ENCODE measurements at regions not wholly inside any gene's neighbourhood (a gene's known extent, or its start where the extent isn't known, plus 50 kb on each side); places are given as distances from the start of the nearest gene placed in this dataset.

DNA sequence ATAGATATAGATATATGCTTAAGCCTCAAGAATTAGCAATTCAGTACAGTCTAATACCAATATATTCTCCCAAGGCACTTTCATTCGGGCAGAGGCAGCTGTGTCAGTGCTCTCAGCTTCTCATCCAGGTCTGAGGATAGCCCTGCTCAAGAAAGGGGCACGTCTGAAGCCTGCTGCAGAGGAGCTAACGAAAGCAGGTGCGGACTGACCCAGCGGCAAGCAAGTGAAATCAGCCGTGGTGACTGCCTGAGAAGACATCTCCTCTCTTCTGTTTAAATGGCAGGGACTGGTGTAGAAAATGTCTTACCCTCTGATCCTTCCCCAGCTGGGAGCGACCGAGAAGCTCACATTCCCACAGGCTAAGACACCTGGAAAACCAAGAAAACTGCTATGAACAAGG is 468.6 kb downstream of the BRD1 start:
- TF ChIP-seq, protein P1, sequence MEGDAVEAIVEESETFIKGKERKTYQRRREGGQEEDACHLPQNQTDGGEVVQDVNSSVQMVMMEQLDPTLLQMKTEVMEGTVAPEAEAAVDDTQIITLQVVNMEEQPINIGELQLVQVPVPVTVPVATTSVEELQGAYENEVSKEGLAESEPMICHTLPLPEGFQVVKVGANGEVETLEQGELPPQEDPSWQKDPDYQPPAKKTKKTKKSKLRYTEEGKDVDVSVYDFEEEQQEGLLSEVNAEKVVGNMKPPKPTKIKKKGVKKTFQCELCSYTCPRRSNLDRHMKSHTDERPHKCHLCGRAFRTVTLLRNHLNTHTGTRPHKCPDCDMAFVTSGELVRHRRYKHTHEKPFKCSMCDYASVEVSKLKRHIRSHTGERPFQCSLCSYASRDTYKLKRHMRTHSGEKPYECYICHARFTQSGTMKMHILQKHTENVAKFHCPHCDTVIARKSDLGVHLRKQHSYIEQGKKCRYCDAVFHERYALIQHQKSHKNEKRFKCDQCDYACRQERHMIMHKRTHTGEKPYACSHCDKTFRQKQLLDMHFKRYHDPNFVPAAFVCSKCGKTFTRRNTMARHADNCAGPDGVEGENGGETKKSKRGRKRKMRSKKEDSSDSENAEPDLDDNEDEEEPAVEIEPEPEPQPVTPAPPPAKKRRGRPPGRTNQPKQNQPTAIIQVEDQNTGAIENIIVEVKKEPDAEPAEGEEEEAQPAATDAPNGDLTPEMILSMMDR (conservative IDR thresholded peaks at IDR 0.05; ENCODE audit: low read depth, low read length), result no peak
- TF ChIP-seq EZH2phosphoT487 (IDR thresholded peaks at IDR 0.05; ENCODE audit: borderline replicate concordance, low read length) (no peak), EZH2 (IDR thresholded peaks at IDR 0.05; ENCODE audit: low read length, unreplicated experiment) (no peak)

Measured in PC-3 (cell line).